Mesenteric fat pad (tissue), 1 donor: ENCODE measurements at regions not wholly inside any gene's neighbourhood (a gene's known extent, or its start where the extent isn't known, plus 50 kb on each side); places are given as distances from the start of the nearest gene placed in this dataset.

Experiments
- DNase-seq: peaks from one replicate; pipeline ENCODE4 v3.0.0-alpha.2; 2020; ENCODE audit warnings: low spot score
- donor health status: DM: yes; HTN: yes; CAD: no.

GRCh38 chr12:124726596-124727263, 136.9 kb downstream of the SCARB1 start:
- no peak for DNase-seq

- no peak for DNase-seq
Observed at GRCh38 chr12:124725597-124726237, 137.9 kb downstream of the SCARB1 start.

- DNase-seq: no peak
Observed at GRCh38 chr12:124725099-124725498, 138.6 kb downstream of the SCARB1 start.

GRCh38 chr12:124722878-124723277, 140.8 kb downstream of the SCARB1 start:
- DNase-seq: no peak

- no peak for DNase-seq
Observed at GRCh38 chr12:124721501-124722162, 142.0 kb downstream of the SCARB1 start.

GRCh38 chr12:124720681-124721500, 142.8 kb downstream of the SCARB1 start:
- DNase-seq: no peak

- DNase-seq: no peak
Observed at GRCh38 chr12:124720004-124720680, 143.5 kb downstream of the SCARB1 start.

GRCh38 chr12:124719231-124719630, 144.4 kb downstream of the SCARB1 start:
- no peak for DNase-seq

GRCh38 chr12:124718458-124718857, 145.2 kb downstream of the SCARB1 start:
- DNase-seq: no peak

- no peak for DNase-seq
Observed at GRCh38 chr12:124718036-124718435, 145.6 kb downstream of the SCARB1 start.

GRCh38 chr12:124717318-124717717, 146.3 kb downstream of the SCARB1 start:
- no peak for DNase-seq

GRCh38 chr12:124716208-124717130, 147.2 kb downstream of the SCARB1 start:
- DNase-seq: no peak

GRCh38 chr12:124715121-124715990, 147.9 kb upstream of the NCOR2 start:
- DNase-seq: no peak

GRCh38 chr12:124713436-124714082, 146.1 kb upstream of the NCOR2 start:
- DNase-seq: no peak

GRCh38 chr12:124713041-124713435, 145.6 kb upstream of the NCOR2 start:
- DNase-seq: no peak

- no peak for DNase-seq
Observed at GRCh38 chr12:124711344-124711743, 143.9 kb upstream of the NCOR2 start.

GRCh38 chr12:124709722-124710687, 142.6 kb upstream of the NCOR2 start:
- DNase-seq: no peak
